GM12878 (cell line): ENCODE measurements at regions not wholly inside any gene's neighbourhood (a gene's known extent, or its start where the extent isn't known, plus 50 kb on each side); places are given as distances from the start of the nearest gene placed in this dataset.

ENCODE experiments used
- ATAC-seq: fragments of 200-7000 bp; cut with Tn5 transposase; 3 replicates; pipeline ENCODE4 v1.9.1; 2020; ENCODE audit warnings: mild to moderate bottlenecking, moderate library complexity
- BruUV-seq: library from RNA; stranded (reverse); fragments of 400-500 nt; replicated peaks from 2 replicates; lab custom pipeline; 2021; lab: Mats Ljungman, UMichigan
- CTCF ChIA-PET: fragments of 300-600 bp; sonication (Branson Sonifier 250); formaldehyde crosslinking; extraction: SDS; loops from one replicate; lab custom pipeline; 2021; ENCODE audit warnings: inconsistent platforms; lab: Yijun Ruan, JAX
- POLR2A ChIA-PET: fragments of 350-600 bp; formaldehyde crosslinking; extraction: SDS; loops from one replicate; lab custom pipeline; 2021; ENCODE audit warnings: inconsistent platforms; lab: Charles Lee
- RAD21 ChIA-PET: fragments of 300-600 bp; sonication (Branson Sonifier 250); formaldehyde crosslinking; loops from one replicate; lab custom pipeline; 2023; ENCODE audit warnings: antibody characterized with exemption; ENCODE audit not compliant: unreplicated experiment; lab: Charles Lee
- SMC1A ChIA-PET: fragments of 300-600 bp; sonication (Branson Sonifier 250); formaldehyde crosslinking; loops from one replicate; lab custom pipeline; 2023; ENCODE audit not compliant: unreplicated experiment, uncharacterized antibody; lab: Charles Lee
- DNase-seq: peaks from one replicate; pipeline ENCODE4 v3.0.0-alpha.2; 2011; ENCODE audit warnings: low read depth, low spot score
- FAIRE-seq: peaks from 3 replicates; lab custom pipeline; 2011; peaks lifted over from hg19 to GRCh38; lab: Jason Lieb, UNC
- H2AFZ ChIP-seq: 2 replicates; pipeline ENCODE4 v1.6.0; 2011; ENCODE audit warnings: low read depth, low read length, control low read depth; ENCODE audit not compliant: control insufficient read depth
- H3K27ac ChIP-seq: 2 replicates; pipeline ENCODE4 v1.5.1; 2011; ENCODE audit warnings: control low read depth; ENCODE audit not compliant: control insufficient read depth, insufficient read depth
- H3K27me3 ChIP-seq, 2 experiments: replicated peaks in 1 of 2; 2 replicates each; pipeline versions ENCODE4 v1.6.0 to v1.6.1; 2011; ENCODE audit warnings: low read length in 1 of 2; ENCODE audit not compliant: control insufficient read depth in 2 of 2, insufficient read depth in 2 of 2
- H3K36me3 ChIP-seq, 2 experiments: 2 replicates each; pipeline ENCODE4 v1.5.1; 2011; ENCODE audit warnings: low read length in 1 of 2; ENCODE audit not compliant: control insufficient read depth in 2 of 2, insufficient read depth in 2 of 2
- H3K4me1 ChIP-seq: 2 replicates; pipeline ENCODE4 v1.6.1; 2011; ENCODE audit warnings: mild to moderate bottlenecking, low read length, moderate library complexity, mixed read lengths; ENCODE audit not compliant: control insufficient read depth, insufficient read depth
- H3K4me2 ChIP-seq: 2 replicates; pipeline ENCODE4 v1.6.0; 2011; ENCODE audit warnings: control low read depth; ENCODE audit not compliant: control insufficient read depth, insufficient read depth
- H3K4me3 ChIP-seq: fragments of 200-600 bp; sonication (generic); 2 replicates; pipeline ENCODE4 v1.5.1; 2016
- H3K79me2 ChIP-seq: 2 replicates; pipeline ENCODE4 v1.6.0; 2011; ENCODE audit warnings: low read length; ENCODE audit not compliant: control insufficient read depth, insufficient read depth
- H3K9ac ChIP-seq: 2 replicates; pipeline ENCODE4 v1.8.0; 2011; ENCODE audit warnings: low read length, control low read depth, mixed read lengths; ENCODE audit not compliant: control insufficient read depth, insufficient read depth
- H3K9me3 ChIP-seq: replicated peaks from 3 replicates; pipeline ENCODE4 v1.5.1; 2011; ENCODE audit warnings: mild to moderate bottlenecking, low read length; ENCODE audit not compliant: control insufficient read depth, insufficient read depth
- H4K20me1 ChIP-seq: 2 replicates; pipeline ENCODE4 v1.6.0; 2011; ENCODE audit not compliant: control insufficient read depth, insufficient read depth
- BACH1 ChIP-seq: fragments of 450-650 bp; IDR thresholded peaks from 2 replicates; pipeline ENCODE4 v1.6.1; 2017; ENCODE audit warnings: mild to moderate bottlenecking, borderline replicate concordance
- CEBPZ ChIP-seq: fragments of 150-350 bp; IDR thresholded peaks from 2 replicates; pipeline ENCODE4 v1.6.1; 2016; ENCODE audit warnings: low read depth, low read length
- CHD1 ChIP-seq: IDR thresholded peaks from 2 replicates; pipeline ENCODE4 v1.6.1; 2012; ENCODE audit warnings: low read depth, low read length, improper control_type of control experiment
- CHD2 ChIP-seq: IDR thresholded peaks from 2 replicates; pipeline ENCODE4 v1.6.1; 2011; ENCODE audit warnings: low read depth, low read length, improper control_type of control experiment, borderline replicate concordance
- HDAC6 ChIP-seq: fragments of 200-600 bp; sonication (generic); IDR thresholded peaks from one replicate; pipeline ENCODE4 v1.8.0; 2017; ENCODE audit warnings: antibody characterized with exemption; ENCODE audit not compliant: unreplicated experiment
- IKZF2 ChIP-seq, 2 experiments: fragments of 450-650 bp; IDR thresholded peaks; 2 replicates each; pipeline ENCODE4 v1.6.1; 2017; ENCODE audit warnings: mild to moderate bottlenecking in 2 of 2, moderate library complexity in 2 of 2
- MLLT1 ChIP-seq: fragments of 450-650 bp; IDR thresholded peaks from 2 replicates; pipeline ENCODE4 v1.6.1; 2016; ENCODE audit warnings: mild to moderate bottlenecking
- NFYB ChIP-seq: IDR thresholded peaks from 2 replicates; pipeline ENCODE4 v1.6.1; 2011; ENCODE audit warnings: low read depth, mild to moderate bottlenecking, low read length, improper control_type of control experiment, moderate library complexity; ENCODE audit not compliant: insufficient read depth
- NR2C2 ChIP-seq: IDR thresholded peaks from 2 replicates; pipeline ENCODE4 v1.6.1; 2011; ENCODE audit warnings: borderline replicate concordance, low read depth; ENCODE audit not compliant: control insufficient read depth, insufficient read length
- PAX5 ChIP-seq: IDR thresholded peaks from 2 replicates; pipeline ENCODE4 v1.6.1; 2011; ENCODE audit warnings: low read depth, low read length, borderline replicate concordance
- PML ChIP-seq: IDR thresholded peaks from 2 replicates; pipeline ENCODE4 v1.6.1; 2012; ENCODE audit warnings: low read length, inconsistent platforms
- POU2F2 ChIP-seq: IDR thresholded peaks from 3 replicates; pipeline ENCODE4 v1.6.1; 2011; ENCODE audit warnings: low read depth, mild to moderate bottlenecking, low read length, borderline replicate concordance
- RAD51 ChIP-seq: fragments of 450-650 bp; IDR thresholded peaks from 2 replicates; pipeline ENCODE4 v1.6.1; 2016; ENCODE audit warnings: moderate library complexity, mild to moderate bottlenecking, inconsistent platforms
- RB1 ChIP-seq: fragments of 450-650 bp; formaldehyde crosslinking; IDR thresholded peaks from 2 replicates; pipeline ENCODE4 v1.6.1; 2017; ENCODE audit warnings: mild to moderate bottlenecking, borderline replicate concordance
- SIN3A ChIP-seq: IDR thresholded peaks from 2 replicates; pipeline ENCODE4 v1.6.1; 2012; ENCODE audit warnings: low read depth, low read length, improper control_type of control experiment
- SKIL ChIP-seq: fragments of 450-650 bp; IDR thresholded peaks from 2 replicates; pipeline ENCODE4 v1.6.1; 2017; ENCODE audit warnings: mild to moderate bottlenecking, low read depth, inconsistent platforms; ENCODE audit not compliant: poor library complexity, severe bottlenecking
- SMAD1 ChIP-seq: fragments of 450-650 bp; IDR thresholded peaks from 2 replicates; pipeline ENCODE4 v1.6.1; 2018; ENCODE audit warnings: mild to moderate bottlenecking, low read depth; ENCODE audit not compliant: partially characterized antibody
- WGBS: methylation state at CpG from one replicate; pipeline ENCODE4 v1.1.6; 2016; ENCODE audit warnings: low lambda C conversion rate; ENCODE audit not compliant: insufficient replicate concordance, insufficient coverage; ENCODE audit errors: missing lambda C conversion rate; 5-methylcytosine and 5-hydroxymethylcytosine counted together
- in situ Hi-C: fragments of 300-500 bp; cut with MboI; formaldehyde crosslinking; loops from 9 replicates; pipeline ENCODE4 v1.14.3; 2018; ENCODE audit warnings: mixed read lengths
- intact Hi-C: fragments of 100-400 bp; cut with micrococcal nuclease; formaldehyde crosslinking; loops from one replicate; pipeline ENCODE4 v1.14.2; 2022; ENCODE audit not compliant: unreplicated experiment

- Histone ChIP-seq H3K27ac (no peak overlapping the region), H3K4me2 (no peak overlapping the region), H2AFZ (no peak overlapping the region), H4K20me1 (no peaks in the 10 kb centered on the region), H3K4me3 (no peak overlapping the region), H3K36me3 (no peaks in the 10 kb centered on the region), H3K79me2 (no peaks in the 10 kb centered on the region), H3K9ac (no peak overlapping the region), H3K27me3 (no peaks in the 10 kb centered on the region), H3K9me3 (no peaks in the 10 kb centered on the region), H3K4me1 (peaks cover 4% of the 10 kb centered on the region; the same call in 1 of the 2 replicates)
- CTCF ChIA-PET = no interaction called here
- POLR2A ChIA-PET = no interaction called here
- in situ Hi-C loops (no loop called here), intact Hi-C loops (no loop called here)
- RAD21 ChIA-PET = no interaction called here
- ATAC-seq = no peak
- FAIRE-seq = no peak
- DNase-seq = no peak
- SMC1A ChIA-PET = no interaction called here
- BruUV-seq = no TSS peak
- 52% methylated on average over 4 of the region's 4 CpGs for WGBS
- TF ChIP-seq MLLT1 (no peak), IKZF2 (IDR thresholded peaks at IDR 0.05) (no peak), PAX5 (no peak), SKIL (no peak), NR2C2 (no peak), POU2F2 (no peak), BACH1 (no peak), SIN3A (no peak), CHD2 (no peak), CHD1 (no peak), PML (no peak), SMAD1 (no peak), RAD51 (no peak), HDAC6 (no peak), RB1 (no peak), NFYB (no peak), CEBPZ (no peak)
- TF ChIP-seq, all 136 proteins: peak for 0
These were observed 58.3 kb upstream of the GALNT2 start for GRCh38 chr1:230008721-230009120.
